Mucosa of descending colon (tissue), 3 donors: ENCODE measurements at regions not wholly inside any gene's neighbourhood (a gene's known extent, or its start where the extent isn't known, plus 50 kb on each side); places are given as distances from the start of the nearest gene placed in this dataset.
"Not testable (repeated sequence)": the region's sequence is repeated elsewhere in the genome, so short reads cannot be mapped to it uniquely, and the experiment has no call there.

ENCODE experiments used
- ATAC-seq: fragments of 200-7000 bp; cut with Tn5 transposase; one replicate; pipeline ENCODE4 v1.9.1; 2020; ENCODE audit warnings: mild to moderate bottlenecking, moderate library complexity
- DNase-seq, 3 donors: peaks; one replicate each; pipeline ENCODE4 v3.0.0-alpha.2; 2020
- H3K36me3 ChIP-seq: fragments of 200-600 bp; one replicate; pipeline ENCODE4 v1.8.0; 2021; ENCODE audit warnings: low read depth, mild to moderate bottlenecking
- H3K4me1 ChIP-seq: fragments of 200-600 bp; one replicate; pipeline ENCODE4 v1.8.0; 2021; ENCODE audit warnings: low read depth, mild to moderate bottlenecking
- H3K4me3 ChIP-seq: fragments of 200-600 bp; one replicate; pipeline ENCODE4 v1.8.0; 2021; ENCODE audit warnings: mild to moderate bottlenecking
- H3K9me3 ChIP-seq: fragments of 200-600 bp; one replicate; pipeline ENCODE4 v1.8.0; 2021; ENCODE audit warnings: mild to moderate bottlenecking
- intact Hi-C, 2 donors: fragments of 100-400 bp; cut with DNase I in 1 of 2; cut with micrococcal nuclease in 1 of 2; formaldehyde crosslinking; loops; one replicate each; pipeline versions ENCODE4 v1.11.0 to v1.11.1; 2022; cut with DNase I, micrococcal nuclease
- TF ChIP-seq, protein P1 (sequence below): fragments of 200-600 bp; IDR thresholded peaks from one replicate; pipeline ENCODE4 v1.8.0; 2022; ENCODE audit warnings: antibody characterized with exemption, mild to moderate bottlenecking
- donor health status: DM: no; HTN: no; CAD: no; lungs with moderate emphysema.
- donor health status: DM: no; HTN: no; CAD: no.
- donor health status: DM: no; HTN: yes; CAD: no.

DNA sequence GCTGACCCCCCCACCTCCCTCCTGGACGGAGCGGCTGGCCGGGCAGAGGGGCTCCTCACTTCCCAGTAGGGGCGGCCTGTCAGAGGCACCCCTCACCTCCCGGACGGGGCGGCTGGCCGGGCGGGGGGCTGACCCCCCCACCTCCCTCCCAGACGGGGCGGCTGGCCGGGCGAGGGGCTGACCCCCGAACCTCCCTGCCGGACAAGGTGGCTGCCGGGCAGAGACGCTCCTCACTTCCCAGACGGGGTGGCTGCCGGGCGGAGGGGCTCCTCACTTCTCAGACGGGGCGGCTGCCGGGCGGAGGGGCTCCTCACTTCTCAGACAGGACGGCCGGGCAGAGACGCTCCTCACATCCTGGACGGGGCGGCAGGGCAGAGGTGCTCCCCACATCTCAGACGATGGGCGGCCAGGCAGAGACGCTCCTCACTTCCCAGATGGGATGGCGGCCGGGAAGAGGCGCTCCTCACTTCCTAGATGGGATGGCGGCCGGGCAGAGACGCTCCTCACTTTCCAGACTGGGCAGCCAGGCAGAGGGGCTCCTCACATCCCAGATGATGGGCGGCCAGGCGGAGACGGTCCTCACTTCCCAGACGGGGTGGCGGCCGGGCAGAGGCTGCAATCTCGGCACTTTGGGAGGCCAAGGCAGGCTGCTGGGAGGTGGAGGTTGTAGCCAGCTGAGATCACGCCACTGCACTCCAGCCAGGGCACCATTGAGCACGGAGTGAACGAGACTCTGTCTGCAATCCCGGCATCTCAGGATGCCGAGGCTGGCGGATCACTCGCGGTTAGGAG, 66.2 kb upstream of the PAPPA2 start:
- H3K9me3 ChIP-seq, intact Hi-C loops, H3K4me3 ChIP-seq, DNase-seq, H3K36me3 ChIP-seq, ATAC-seq, H3K4me1 ChIP-seq: not testable (repeated sequence)

DNA sequence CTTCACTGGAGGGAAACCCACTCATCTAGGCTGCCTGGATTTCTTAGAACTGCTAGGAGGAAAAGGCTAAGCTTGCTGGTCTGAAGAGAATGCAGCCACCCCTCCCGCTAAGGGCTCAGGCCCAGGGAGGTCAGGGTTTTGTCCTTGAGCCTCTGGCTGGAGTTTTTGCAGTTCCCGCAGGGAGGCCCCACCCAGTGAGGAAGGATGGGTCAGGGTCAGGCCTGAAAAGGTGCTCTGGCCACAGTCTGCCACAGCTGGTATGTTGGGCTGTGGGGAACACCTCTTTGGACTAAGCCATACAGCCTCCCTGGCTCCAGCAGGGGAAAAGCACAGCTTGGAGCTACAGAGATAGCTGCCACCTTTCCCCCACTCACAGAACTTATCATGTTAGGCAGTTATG, 71.4 kb upstream of the PAPPA2 start:
- no peaks in the 10 kb centered on the region for H3K36me3 ChIP-seq
- intact Hi-C loops: no loop called here
- DNase-seq: no peak
- TF ChIP-seq, protein P1, sequence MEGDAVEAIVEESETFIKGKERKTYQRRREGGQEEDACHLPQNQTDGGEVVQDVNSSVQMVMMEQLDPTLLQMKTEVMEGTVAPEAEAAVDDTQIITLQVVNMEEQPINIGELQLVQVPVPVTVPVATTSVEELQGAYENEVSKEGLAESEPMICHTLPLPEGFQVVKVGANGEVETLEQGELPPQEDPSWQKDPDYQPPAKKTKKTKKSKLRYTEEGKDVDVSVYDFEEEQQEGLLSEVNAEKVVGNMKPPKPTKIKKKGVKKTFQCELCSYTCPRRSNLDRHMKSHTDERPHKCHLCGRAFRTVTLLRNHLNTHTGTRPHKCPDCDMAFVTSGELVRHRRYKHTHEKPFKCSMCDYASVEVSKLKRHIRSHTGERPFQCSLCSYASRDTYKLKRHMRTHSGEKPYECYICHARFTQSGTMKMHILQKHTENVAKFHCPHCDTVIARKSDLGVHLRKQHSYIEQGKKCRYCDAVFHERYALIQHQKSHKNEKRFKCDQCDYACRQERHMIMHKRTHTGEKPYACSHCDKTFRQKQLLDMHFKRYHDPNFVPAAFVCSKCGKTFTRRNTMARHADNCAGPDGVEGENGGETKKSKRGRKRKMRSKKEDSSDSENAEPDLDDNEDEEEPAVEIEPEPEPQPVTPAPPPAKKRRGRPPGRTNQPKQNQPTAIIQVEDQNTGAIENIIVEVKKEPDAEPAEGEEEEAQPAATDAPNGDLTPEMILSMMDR: no peak
- ATAC-seq: no peak
- no peaks in the 10 kb centered on the region for H3K9me3 ChIP-seq
- no peaks in the 10 kb centered on the region for H3K4me1 ChIP-seq
- no peak overlapping the region for H3K4me3 ChIP-seq

DNA sequence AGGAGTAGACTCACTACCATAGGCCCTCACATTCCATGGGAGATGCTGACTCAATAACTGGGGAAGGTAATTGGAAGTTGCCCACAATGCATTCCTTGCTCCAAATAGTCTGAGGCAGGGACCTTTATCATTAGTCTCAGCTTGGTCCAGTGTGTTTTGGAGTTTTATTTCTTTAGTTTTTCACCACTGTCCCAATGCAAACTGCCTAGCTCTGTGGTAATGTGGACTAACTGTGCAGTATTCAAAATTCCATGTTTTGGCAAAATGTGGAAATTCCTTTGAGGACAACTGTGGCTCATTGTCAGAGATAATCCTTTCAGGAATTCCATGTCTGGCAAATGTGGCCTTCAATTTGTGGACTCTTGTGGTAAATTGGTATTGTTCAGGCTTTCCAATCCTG, 78.1 kb upstream of the PAPPA2 start:
- Histone ChIP-seq H3K9me3 (no peaks in the 10 kb centered on the region), H3K4me1 (no peaks in the 10 kb centered on the region), H3K4me3 (no peak overlapping the region), H3K36me3 (no peaks in the 10 kb centered on the region)
- DNase-seq (no peak), ATAC-seq (no peak)
- TF ChIP-seq, protein P1: no peak
- intact Hi-C loops: no loop called here

DNA sequence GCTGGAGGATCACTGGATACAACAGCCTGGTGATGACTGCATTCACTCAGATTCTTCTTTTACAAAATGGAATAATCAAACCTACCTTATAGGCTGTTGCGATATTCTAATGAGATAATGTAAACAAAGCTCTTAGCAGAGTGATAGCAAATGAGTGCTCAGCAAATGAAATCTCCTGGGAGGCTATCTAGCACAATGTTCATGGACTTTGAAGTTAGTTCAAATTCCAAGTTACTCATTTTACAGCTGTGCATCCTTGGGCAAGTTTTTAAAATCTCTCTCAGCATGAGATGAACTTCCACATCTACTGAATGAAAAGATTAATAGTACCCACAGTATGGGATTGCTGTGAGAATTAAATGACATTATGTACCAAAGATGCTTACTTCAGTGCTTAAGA, 80.8 kb upstream of the PAPPA2 start:
- TF ChIP-seq, protein P1: no peak
- intact Hi-C loops: no loop called here
- ATAC-seq (no peak), DNase-seq (no peak)
- H3K36me3 ChIP-seq: no peaks in the 10 kb centered on the region
- H3K9me3 ChIP-seq: no peaks in the 10 kb centered on the region
- no peaks in the 10 kb centered on the region for H3K4me1 ChIP-seq
- no peak overlapping the region for H3K4me3 ChIP-seq

DNA sequence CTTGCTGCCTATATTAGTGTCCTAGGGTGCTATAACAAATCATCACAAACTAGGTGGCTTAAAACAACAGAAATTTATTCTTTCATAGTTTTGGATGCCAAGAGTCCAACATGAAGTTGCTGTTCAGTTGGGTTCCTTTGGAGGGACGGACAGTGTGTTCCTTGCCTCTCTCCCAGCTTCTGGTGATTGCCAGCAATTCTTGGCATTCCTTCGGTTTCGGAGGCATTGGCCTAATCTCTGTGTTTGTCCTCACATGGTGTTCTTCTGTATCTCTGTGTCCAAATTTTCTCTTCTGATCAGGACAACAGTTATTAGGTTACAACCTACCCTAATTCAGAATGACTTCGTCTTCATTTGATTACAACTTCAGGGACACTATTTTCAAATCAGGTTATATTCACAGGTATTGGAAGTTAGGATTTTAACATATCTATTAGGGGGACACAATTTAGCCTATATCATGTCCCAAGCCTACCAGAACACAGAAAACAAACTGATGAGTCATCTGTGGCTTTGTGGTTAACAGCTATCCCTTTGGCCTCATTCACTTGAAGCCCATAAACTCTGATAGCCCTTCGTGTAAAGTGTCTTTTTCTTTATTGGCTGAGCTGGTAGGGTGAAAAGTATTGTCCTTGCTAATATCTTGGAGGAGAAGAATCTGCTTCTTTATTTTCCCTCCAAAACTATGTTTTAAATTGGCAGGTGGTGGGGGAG, 83.2 kb upstream of the PAPPA2 start:
- H3K9me3 ChIP-seq: no peaks in the 10 kb centered on the region
- no peak overlapping the region for H3K4me3 ChIP-seq
- DNase-seq (no peak), ATAC-seq (no peak)
- intact Hi-C loops: loop anchor here in 1 of 2 donors (10.0 kb wide), 2 partner anchors 175 to 505 kb away; no protein-coding TSS in a partner anchor
- TF ChIP-seq, protein P1: no peak
- no peaks in the 10 kb centered on the region for H3K4me1 ChIP-seq
- no peaks in the 10 kb centered on the region for H3K36me3 ChIP-seq

DNA sequence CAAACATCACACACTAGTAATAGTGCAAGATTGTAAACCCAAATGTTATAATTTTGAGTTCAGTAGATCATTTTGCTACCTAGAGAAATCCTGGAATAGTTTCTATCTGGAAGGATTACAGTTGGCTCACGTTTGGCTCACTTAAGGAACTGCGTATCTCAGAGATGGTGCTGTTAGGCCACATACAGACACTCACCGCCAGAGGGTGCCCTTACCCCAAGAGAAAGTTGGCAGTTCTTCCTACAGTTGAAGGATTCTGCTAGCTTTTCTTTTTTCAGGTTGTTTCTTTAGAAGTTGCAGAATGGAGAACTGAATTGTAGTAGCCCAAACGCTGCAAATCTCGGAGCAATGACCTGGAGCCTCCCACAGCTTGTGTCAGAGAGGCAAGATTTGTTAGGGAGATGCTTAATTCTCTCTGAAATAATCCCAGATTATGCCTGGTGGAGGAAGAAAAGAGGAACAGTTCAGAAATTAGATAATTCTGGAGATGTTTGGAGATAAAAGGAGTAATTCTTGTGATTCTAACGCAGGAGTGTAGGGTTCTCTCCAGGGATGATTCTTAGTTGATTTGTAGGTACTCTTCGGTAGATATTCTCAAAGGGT, 87.9 kb upstream of the PAPPA2 start:
- ATAC-seq: peak; percentile 81
- intact Hi-C loops: loop anchor here in 1 of 2 donors (10.0 kb wide), 2 partner anchors 180 to 510 kb away; no protein-coding TSS in a partner anchor
- TF ChIP-seq, protein P1: peak; percentile 64

More for the DNA sequence above, 87.9 kb upstream of the PAPPA2 start:
- no peak overlapping the region for H3K4me3 ChIP-seq
- no peaks in the 10 kb centered on the region for H3K36me3 ChIP-seq
- no peaks in the 10 kb centered on the region for H3K4me1 ChIP-seq
- no peaks in the 10 kb centered on the region for H3K9me3 ChIP-seq
- peak in 2 of 3 donors; percentile 74 to 82 for DNase-seq
